Ishikawa (cell line): ENCODE measurements at regions not wholly inside any gene's neighbourhood (a gene's known extent, or its start where the extent isn't known, plus 50 kb on each side); places are given as distances from the start of the nearest gene placed in this dataset.

Experiments
- CEBPB ChIP-seq: IDR thresholded peaks from 2 replicates; pipeline ENCODE4 v1.6.1; 2012
- CREB1 ChIP-seq: IDR thresholded peaks from 2 replicates; pipeline ENCODE4 v1.6.1; 2012; ENCODE audit warnings: low read depth
- EGR1 ChIP-seq: IDR thresholded peaks from 2 replicates; pipeline ENCODE4 v1.6.1; 2012
- EP300 ChIP-seq: IDR thresholded peaks from 2 replicates; pipeline ENCODE4 v1.6.1; 2012; ENCODE audit warnings: borderline replicate concordance
- FOXM1 ChIP-seq: IDR thresholded peaks from 2 replicates; pipeline ENCODE4 v1.6.1; 2012; ENCODE audit warnings: low read depth, borderline replicate concordance
- NFIC ChIP-seq: IDR thresholded peaks from 2 replicates; pipeline ENCODE4 v1.6.1; 2012
- RAD21 ChIP-seq: IDR thresholded peaks from 2 replicates; pipeline ENCODE4 v1.6.1; 2012; ENCODE audit warnings: low read depth
- TAF1 ChIP-seq: IDR thresholded peaks from 2 replicates; pipeline ENCODE4 v1.6.1; 2012; ENCODE audit warnings: low read depth, mild to moderate bottlenecking
- TCF12 ChIP-seq: IDR thresholded peaks from 2 replicates; pipeline ENCODE4 v1.6.1; 2012; ENCODE audit warnings: low read depth
- TEAD4 ChIP-seq: IDR thresholded peaks from 2 replicates; pipeline ENCODE4 v1.6.1; 2012
- YY1 ChIP-seq: IDR thresholded peaks from 2 replicates; pipeline ENCODE4 v1.6.1; 2012; ENCODE audit warnings: low read depth
- ZBTB7A ChIP-seq: IDR thresholded peaks from 2 replicates; pipeline ENCODE4 v1.6.1; 2012; ENCODE audit warnings: low read depth
- TF ChIP-seq, protein P1 (sequence below): IDR thresholded peaks from 2 replicates; pipeline ENCODE4 v1.6.1; 2012
- TF ChIP-seq, protein P2 (sequence below): IDR thresholded peaks from 2 replicates; pipeline ENCODE4 v1.6.1; 2012; ENCODE audit warnings: low read depth, mild to moderate bottlenecking
- TF ChIP-seq, protein P3 (sequence below): IDR thresholded peaks from 2 replicates; pipeline ENCODE4 v1.6.1; 2012

DNA sequence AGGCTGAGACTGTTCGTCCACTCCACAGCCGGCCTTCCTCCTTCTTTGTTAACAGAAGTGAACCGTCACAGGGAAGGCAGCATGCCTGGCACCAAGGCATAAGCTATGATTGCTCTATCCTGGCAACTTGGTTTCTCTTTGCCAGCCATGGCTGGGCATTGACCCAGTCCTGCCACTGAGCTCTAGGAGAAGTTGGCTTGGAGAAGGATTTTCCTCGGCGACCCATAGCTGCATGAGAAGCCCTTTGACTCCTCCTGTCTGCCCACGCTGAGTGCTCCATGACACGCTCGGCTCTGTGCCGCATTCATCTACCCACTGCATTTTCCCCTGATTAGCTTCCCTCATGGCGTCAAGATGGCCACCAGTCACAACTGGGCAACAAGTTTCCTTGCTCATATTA lies 111.8 kb upstream of the EXOC2 start:
- no peak for TF ChIP-seq ZBTB7A
- TF ChIP-seq FOXM1, result no peak
- TF ChIP-seq, protein P1, sequence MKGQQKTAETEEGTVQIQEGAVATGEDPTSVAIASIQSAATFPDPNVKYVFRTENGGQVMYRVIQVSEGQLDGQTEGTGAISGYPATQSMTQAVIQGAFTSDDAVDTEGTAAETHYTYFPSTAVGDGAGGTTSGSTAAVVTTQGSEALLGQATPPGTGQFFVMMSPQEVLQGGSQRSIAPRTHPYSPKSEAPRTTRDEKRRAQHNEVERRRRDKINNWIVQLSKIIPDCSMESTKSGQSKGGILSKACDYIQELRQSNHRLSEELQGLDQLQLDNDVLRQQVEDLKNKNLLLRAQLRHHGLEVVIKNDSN, result no peak
- no peak for TF ChIP-seq RAD21
- TF ChIP-seq EP300, result no peak

DNA sequence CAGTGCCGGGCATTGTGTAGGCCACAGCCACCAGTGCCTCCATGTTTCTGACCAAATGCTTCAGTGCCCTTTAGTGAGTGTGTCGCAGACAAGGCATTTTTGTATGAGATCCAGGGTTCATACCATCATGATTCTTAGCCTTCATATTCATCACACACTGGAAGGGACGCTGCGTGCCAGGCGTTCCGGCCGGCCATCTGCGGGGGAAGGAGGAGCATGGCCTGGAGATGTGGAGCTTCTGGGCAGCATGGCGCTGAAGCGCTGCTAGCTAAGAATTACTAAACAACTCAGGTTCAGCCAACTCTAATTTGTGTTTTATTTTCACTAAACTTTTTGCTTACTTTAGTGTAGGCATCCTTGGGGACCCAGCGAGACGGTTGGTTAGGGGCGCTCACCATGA lies 111.4 kb upstream of the EXOC2 start:
- TF ChIP-seq, protein P2, sequence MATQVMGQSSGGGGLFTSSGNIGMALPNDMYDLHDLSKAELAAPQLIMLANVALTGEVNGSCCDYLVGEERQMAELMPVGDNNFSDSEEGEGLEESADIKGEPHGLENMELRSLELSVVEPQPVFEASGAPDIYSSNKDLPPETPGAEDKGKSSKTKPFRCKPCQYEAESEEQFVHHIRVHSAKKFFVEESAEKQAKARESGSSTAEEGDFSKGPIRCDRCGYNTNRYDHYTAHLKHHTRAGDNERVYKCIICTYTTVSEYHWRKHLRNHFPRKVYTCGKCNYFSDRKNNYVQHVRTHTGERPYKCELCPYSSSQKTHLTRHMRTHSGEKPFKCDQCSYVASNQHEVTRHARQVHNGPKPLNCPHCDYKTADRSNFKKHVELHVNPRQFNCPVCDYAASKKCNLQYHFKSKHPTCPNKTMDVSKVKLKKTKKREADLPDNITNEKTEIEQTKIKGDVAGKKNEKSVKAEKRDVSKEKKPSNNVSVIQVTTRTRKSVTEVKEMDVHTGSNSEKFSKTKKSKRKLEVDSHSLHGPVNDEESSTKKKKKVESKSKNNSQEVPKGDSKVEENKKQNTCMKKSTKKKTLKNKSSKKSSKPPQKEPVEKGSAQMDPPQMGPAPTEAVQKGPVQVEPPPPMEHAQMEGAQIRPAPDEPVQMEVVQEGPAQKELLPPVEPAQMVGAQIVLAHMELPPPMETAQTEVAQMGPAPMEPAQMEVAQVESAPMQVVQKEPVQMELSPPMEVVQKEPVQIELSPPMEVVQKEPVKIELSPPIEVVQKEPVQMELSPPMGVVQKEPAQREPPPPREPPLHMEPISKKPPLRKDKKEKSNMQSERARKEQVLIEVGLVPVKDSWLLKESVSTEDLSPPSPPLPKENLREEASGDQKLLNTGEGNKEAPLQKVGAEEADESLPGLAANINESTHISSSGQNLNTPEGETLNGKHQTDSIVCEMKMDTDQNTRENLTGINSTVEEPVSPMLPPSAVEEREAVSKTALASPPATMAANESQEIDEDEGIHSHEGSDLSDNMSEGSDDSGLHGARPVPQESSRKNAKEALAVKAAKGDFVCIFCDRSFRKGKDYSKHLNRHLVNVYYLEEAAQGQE, result no peak
- TF ChIP-seq TAF1 (no peak), TEAD4 (no peak), FOXM1 (no peak), RAD21 (no peak), ZBTB7A (no peak)

DNA sequence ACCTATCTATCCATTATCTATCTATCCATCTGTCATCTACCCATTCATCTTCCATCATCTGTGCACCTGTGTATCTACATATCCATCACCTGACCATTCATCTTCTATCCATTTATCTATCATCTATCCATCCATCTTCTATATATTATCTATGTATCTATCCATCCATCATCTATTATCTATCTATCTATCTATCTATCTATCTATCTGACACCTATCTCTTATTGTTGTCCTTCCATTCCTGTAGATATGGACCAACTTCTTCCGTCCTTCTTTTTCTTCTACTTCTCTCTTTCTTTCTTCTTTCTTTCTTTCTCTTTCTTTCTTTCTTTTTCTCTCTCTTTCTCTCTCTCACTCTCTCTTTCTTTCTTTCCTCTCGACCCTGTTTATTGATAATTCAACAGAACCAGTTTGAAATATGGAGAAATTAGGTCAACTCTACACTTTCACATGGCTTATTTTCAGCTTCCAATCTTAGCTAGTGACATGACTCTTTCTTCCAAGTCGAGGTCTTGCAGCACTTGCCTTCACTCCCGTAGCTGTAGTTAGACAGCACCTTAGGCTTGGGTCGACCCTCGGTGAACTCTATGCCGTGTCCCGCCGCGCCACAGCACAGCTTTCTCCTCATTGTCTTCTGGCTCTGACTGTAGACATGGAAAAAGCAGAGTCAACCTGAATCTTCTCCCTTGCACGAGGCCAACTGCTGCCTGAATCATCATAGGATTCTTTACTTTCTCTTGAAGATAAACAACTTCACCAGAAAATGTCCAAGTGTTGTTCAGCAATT lies 110.4 kb upstream of the EXOC2 start:
- no peak for TF ChIP-seq RAD21
- no peak for TF ChIP-seq ZBTB7A
- TF ChIP-seq, protein P1, result no peak
- TF ChIP-seq TAF1, result no peak
- TF ChIP-seq EP300, result no peak
- TF ChIP-seq CREB1, result no peak

DNA sequence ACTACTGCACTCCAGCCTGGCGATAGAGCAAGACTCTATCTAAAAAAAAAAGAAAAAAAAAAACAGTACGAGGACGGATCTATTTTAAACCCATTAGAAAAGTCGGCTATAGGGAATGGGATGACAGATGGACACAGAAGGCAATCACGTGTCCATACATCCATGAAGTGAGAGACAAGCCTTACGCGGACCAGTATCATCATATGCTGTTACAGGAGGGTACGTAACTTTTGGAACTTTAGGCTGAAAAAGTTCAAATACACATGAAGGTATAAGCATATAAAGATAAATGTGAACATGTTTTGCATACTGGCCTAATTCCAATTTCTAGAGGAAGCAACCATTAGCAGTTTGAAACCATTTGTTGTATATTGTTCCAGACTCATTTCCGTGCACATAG lies 109.8 kb upstream of the EXOC2 start:
- TF ChIP-seq CREB1, result no peak
- TF ChIP-seq RAD21, result no peak
- TF ChIP-seq FOXM1, result no peak
- no peak for TF ChIP-seq ZBTB7A
- TF ChIP-seq, protein P1, result no peak
- TF ChIP-seq TEAD4, result no peak
- TF ChIP-seq NFIC, result no peak
- TF ChIP-seq EP300, result no peak
- TF ChIP-seq, protein P2, result no peak
- no peak for TF ChIP-seq CEBPB
- TF ChIP-seq, protein P3, sequence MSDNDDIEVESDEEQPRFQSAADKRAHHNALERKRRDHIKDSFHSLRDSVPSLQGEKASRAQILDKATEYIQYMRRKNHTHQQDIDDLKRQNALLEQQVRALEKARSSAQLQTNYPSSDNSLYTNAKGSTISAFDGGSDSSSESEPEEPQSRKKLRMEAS, result no peak
- no peak for TF ChIP-seq EGR1
- TF ChIP-seq TCF12, result no peak
- no peak for TF ChIP-seq TAF1
- no peak for TF ChIP-seq YY1

DNA sequence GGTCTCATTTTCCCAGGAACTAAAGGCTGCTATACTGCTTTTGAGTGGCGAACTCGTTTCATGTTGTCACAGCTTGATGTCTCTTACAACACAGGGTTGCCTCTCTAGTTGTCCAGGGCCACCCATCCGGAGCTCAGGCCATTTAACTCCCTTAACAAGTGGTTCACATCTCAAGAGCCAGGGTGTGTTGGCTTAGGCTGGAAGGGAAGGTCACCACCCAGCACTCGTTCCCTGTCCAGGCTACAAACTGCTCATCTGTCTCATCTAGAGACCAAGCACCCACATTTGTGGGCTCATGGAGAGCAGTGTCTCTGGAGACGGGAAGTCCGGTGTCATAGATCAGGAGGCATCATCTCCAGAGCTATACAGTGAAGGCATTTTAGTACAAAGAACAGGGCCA lies 106.8 kb upstream of the EXOC2 start:
- no peak for TF ChIP-seq RAD21
- no peak for TF ChIP-seq TAF1
- no peak for TF ChIP-seq CREB1
- TF ChIP-seq CEBPB, result no peak
- no peak for TF ChIP-seq EGR1
- no peak for TF ChIP-seq ZBTB7A
- no peak for TF ChIP-seq FOXM1
- TF ChIP-seq, protein P2, result no peak
- TF ChIP-seq NFIC, result no peak
- TF ChIP-seq TCF12, result no peak
- no peak for TF ChIP-seq EP300
- TF ChIP-seq, protein P3, result no peak
- TF ChIP-seq YY1, result no peak
- no peak for TF ChIP-seq TEAD4
- TF ChIP-seq, protein P1, result no peak
